Forelimb muscle (tissue), 1 donor: ENCODE measurements at regions not wholly inside any gene's neighbourhood (a gene's known extent, or its start where the extent isn't known, plus 50 kb on each side); places are given as distances from the start of the nearest gene placed in this dataset.

ENCODE experiments used
- DNase-seq: peaks from one replicate; pipeline ENCODE4 v3.0.0-alpha.2; 2013; ENCODE audit warnings: low read depth

DNA sequence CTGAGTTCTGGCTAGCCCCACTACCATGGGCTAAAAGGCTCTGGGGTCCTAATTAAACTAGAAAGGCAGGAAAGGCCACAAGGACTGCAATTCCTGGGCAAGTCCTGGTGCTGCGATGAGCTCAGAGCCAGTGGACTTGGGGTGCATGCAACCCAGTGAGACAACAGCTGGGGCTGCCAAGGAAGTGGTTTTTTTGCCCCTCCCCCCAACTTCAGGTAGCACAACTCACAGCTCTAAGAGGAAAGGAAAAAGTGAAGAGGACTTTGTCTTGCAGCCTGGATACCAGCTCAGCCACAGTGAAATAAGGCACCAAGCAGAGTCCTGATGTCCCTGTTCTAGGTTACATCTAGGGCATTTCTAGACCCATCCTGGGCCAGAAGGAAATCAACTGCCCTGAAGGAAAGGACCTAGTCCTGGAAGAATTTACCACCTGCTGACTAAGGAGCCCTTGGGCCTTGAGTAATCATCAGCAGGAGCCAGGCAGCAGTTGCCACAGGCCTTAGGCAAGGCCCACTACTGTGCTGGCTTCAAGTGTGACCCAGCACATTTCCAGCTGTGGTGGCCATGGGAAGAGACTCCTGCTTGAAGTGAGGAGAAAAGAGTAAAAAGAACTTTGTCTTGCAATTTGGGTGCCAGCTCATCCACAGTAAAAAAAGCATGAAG lies 358.4 kb downstream of the BTBD3 start:
- DNase-seq, result no peak

- no peak for DNase-seq
Observed at GRCh38 chr20:12287575-12287974, 369.9 kb downstream of the BTBD3 start.

GRCh38 chr20:12289465-12289864 lies 371.8 kb downstream of the BTBD3 start:
- DNase-seq, result no peak

GRCh38 chr20:12291386-12291785 lies 373.7 kb downstream of the BTBD3 start:
- DNase-seq, result no peak

GRCh38 chr20:12293900-12294299 lies 376.2 kb downstream of the BTBD3 start:
- no peak for DNase-seq

DNA sequence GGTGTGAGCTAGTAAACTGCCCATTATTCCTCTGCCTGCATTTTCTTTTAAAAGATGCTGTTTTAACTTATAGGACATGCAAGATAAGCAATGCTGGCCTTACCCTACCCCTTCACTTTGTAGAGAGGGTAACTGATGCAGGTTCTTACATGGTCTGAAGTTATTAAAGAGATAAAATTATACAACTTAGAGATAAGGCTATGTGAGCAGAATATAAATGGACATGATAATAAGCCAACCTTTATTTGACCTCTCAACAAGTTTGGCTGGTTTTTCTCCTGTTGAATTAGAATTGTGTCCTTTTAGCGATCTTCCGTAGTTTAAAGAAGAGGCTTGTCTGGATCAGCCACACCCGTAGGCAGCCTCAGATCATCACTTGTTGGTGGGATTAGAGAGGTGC lies 377.0 kb downstream of the BTBD3 start:
- no peak for DNase-seq

DNA sequence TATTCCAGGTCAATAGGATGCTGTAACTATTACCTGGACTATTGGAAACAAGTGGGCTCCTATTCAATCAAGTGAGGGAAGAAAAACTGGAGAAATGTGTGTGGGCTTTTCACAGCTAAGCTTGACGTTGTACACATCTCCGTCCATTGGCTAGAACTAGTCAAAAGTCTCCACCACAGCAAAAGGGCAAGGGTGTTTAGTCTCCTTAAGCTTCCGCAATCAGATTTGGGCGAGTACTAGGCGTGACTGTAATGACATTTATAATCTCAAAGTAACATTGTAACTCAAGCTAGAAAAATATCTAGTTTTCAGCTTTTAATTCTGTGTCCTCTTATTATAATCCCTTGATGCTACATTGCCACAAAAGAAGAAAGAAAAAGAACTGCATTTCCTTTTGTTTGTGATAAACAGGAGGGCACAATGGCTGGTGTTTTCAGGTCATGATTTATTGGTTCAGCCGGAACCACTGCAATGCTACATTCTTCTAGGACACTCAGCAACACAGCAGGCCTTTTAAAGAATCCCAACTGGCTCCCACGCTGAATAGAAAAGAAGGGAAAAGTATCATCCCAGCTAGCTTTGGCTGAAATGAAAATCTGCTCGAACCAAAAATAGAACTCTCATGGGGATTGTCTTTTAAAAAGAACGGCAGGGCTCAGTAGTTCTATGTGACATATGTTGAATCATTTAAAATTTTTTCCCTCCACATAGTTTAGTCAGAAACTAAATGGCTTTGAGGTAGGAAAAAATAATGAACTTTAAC lies 387.7 kb downstream of the BTBD3 start:
- peak; percentile 26 for DNase-seq

GRCh38 chr20:12306107-12306506 lies 388.4 kb downstream of the BTBD3 start:
- no peak for DNase-seq

- no peak for DNase-seq
Observed at GRCh38 chr20:12311094-12311865, 393.6 kb downstream of the BTBD3 start.

DNA sequence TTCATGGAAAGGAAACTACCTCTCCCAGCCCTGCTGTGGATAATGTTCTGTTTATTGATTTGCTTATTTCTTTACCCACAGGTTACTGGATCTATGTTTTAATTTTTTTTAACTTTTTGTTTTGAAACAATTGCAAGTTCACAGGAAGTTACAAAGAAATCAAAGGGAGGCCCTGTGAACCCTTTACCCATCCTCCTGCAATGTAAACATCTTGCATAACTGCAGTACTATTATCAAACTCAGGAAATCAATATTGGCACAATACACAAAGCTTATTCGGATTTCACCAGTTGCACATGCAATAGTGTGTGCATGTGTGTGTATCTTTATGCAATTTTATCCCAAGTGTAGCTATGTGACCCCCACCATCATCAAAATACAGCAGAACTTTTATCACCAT lies 398.0 kb downstream of the BTBD3 start:
- DNase-seq, result no peak

- DNase-seq, result no peak
Observed at GRCh38 chr20:12316794-12317193, 399.1 kb downstream of the BTBD3 start.

DNA sequence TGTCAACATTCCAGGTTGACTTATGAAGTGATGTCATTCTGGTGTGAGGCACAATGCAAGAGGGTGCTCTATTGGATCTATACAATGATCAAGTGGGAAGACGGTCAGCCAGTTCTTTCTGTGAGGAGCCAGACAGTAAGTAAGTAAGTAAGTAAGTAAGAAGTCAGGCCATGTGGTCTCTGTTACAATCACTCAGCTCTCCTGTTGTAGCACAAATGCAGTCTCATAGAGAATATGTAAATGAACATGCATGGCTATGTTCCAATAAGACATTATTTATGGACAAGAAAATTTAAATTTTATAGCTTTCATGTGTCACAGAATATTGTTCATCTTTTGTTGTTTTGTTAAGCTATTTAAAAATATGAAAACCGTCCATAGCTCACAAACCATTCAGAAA lies 399.7 kb downstream of the BTBD3 start:
- no peak for DNase-seq

- no peak for DNase-seq
Observed at GRCh38 chr20:12318043-12318442, 400.4 kb downstream of the BTBD3 start.

GRCh38 chr20:12321736-12322135 lies 404.0 kb downstream of the BTBD3 start:
- no peak for DNase-seq

GRCh38 chr20:12327205-12327604 lies 409.5 kb downstream of the BTBD3 start:
- no peak for DNase-seq

DNA sequence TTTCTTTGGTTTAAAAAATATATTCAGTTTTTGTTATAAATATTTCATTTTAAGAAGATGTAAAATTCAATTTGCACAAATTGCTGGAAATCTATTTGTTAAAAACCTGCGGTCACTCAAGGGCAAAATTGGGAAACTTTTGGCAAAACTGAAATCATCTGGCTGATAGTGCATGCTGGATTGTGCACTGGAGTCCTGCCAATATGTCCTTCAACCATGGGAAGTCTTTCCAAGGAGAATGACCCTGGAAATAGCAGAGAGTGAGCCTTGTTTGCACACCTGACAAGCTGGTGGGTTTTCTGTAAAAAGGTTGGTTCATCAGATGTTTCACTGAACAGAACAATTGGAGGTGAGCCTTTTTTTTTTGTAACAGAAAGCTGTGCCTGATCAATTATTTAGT lies 413.5 kb downstream of the BTBD3 start:
- no peak for DNase-seq

DNA sequence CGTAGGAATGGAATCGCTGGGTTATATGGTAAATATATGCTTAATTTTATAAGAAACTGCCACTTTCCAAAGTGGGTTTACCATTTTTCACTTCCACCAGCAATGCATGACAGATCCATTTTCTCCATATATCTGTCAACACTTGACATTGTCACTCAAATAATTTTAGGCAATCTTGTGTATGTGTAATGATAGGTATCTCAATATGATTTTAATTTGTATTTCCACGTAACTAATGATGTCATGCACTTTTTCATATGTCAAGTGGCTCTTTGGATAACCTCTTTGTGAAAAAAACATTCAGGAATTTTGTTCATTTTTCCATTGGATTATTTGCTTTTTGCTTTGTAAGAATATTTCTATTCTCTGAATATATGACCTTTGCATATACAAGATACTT lies 419.9 kb downstream of the BTBD3 start:
- no peak for DNase-seq

- DNase-seq, result no peak
Observed at GRCh38 chr20:12345978-12346377, 428.3 kb downstream of the BTBD3 start.

GRCh38 chr20:12353842-12354241 lies 436.1 kb downstream of the BTBD3 start:
- no peak for DNase-seq

DNA sequence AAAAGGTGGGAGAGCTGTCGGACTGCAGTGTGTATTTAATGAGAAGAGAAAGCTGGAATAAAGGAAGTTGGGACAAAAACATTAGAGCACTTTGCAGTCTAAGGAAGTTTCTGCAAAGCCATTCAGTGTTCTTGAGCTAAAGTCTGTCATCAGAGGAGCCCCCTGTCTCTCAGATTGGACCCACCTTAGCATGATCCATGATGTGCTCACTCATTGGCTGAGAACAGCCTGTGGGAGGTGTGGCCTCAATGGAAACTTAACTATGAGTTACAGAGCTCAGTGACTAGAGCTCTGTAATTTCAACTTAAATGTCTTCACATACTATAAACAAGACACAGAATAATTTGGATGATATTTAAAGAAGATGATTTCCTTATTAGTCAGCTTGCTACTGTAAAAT lies 437.0 kb downstream of the BTBD3 start:
- DNase-seq, result no peak

DNA sequence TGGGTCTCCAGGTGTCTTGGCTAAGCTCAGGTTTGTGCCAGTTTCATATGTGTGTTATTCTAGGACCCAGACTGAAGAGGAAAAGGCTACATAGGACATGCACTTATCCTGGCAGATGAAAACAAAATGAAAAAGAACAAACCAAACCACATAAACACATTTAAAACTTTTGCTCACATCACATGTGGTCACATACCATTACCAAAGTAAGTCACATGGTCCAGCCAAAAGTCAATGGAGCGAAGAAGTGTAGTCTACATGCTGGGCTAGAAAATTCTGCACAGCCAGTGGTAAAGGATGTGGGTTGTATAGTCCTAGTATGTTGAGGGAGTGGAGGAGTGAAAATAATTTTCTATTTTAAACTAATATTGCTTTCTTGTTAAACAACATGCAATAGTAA lies 437.5 kb downstream of the BTBD3 start:
- DNase-seq, result no peak

GRCh38 chr20:12358006-12358654 lies 440.4 kb downstream of the BTBD3 start:
- DNase-seq, result no peak
